Activated T-cell treated with anti-CD3 and anti-CD28 coated beads, Interleukin-2, amount 50 U/mL, for 4 hours (primary cell): ENCODE measurements at regions not wholly inside any gene's neighbourhood (a gene's known extent, or its start where the extent isn't known, plus 50 kb on each side); places are given as distances from the start of the nearest gene placed in this dataset.
A peak's percentile ranks its signal among the peaks of the same experiment; 100 is the strongest.
"Not testable (repeated sequence)": the region's sequence is repeated elsewhere in the genome, so short reads cannot be mapped to it uniquely, and the experiment has no call there.

ENCODE experiments used
- ATAC-seq, 2 donors: fragments of 200-7000 bp; cut with Tn5 transposase; one replicate each; pipeline ENCODE4 v1.10.0; 2021
- DNase-seq: peaks from one replicate; pipeline ENCODE4 v3.0.0-alpha.2; 2020
- H3K27me3 Mint-ChIP-seq: one replicate; pipeline ENCODE4 v1.8.0; 2021; ENCODE audit warnings: low read depth, mixed read lengths
- H3K36me3 Mint-ChIP-seq: one replicate; pipeline ENCODE4 v1.8.0; 2022; ENCODE audit warnings: mixed read lengths; ENCODE audit not compliant: insufficient read depth
- H3K4me1 Mint-ChIP-seq: one replicate; pipeline ENCODE4 v1.8.0; 2021; ENCODE audit warnings: low read depth, mixed read lengths
- H3K4me3 Mint-ChIP-seq: one replicate; pipeline ENCODE4 v1.8.0; 2021; ENCODE audit warnings: mild to moderate bottlenecking, moderate library complexity, mixed read lengths
- H3K9me3 Mint-ChIP-seq: one replicate; pipeline ENCODE4 v1.8.0; 2021; ENCODE audit warnings: mixed read lengths

DNA sequence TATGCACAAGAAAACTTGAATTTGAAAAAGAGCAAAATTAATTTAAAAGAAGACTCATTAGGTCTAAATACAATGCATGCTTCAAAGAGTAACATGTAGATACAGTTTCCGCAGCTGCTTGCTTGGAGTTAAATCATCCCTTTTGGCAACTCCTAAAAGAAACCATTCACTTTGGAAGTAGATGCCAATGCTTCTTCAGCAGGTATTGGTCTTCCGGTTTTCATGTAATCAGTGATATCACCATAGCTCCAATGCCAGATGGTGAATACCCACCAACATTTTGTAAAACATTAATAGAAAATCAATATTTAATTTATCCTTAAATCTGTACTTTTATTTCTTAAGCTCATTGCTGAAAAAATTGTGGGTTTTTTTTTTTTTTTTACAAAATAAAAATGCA is 381.1 kb upstream of the PHF14 start:
- Mint-ChIP-seq H3K4me1 (no peaks in the 10 kb centered on the region), H3K27me3 (no peaks in the 10 kb centered on the region), H3K36me3 (no peaks in the 10 kb centered on the region), H3K4me3 (no peak overlapping the region), H3K9me3 (no peaks in the 10 kb centered on the region)
- DNase-seq (no peak), ATAC-seq (no peak)

DNA sequence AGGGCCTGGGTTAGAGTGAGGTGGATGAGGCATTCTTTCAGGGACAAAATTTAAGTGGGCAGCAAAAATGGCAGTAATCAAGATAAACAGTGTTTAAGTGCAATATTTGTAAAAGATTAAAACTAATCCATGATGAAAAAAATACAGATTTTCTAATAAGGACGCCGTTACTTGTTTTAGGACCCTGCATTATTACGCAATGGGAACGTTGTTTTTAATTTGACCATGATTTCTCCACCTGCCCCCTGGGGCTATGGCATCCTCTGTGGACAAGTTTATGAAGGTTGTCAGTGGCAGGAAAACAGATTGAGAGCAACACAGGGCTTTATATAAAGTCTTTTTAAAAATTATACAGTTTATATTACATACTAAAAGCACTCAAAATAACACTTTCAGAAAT is 380.6 kb upstream of the PHF14 start:
- H3K4me1 Mint-ChIP-seq, result no peaks in the 10 kb centered on the region
- H3K9me3 Mint-ChIP-seq, result no peaks in the 10 kb centered on the region
- H3K4me3 Mint-ChIP-seq, result no peak overlapping the region
- no peak for DNase-seq
- no peaks in the 10 kb centered on the region for H3K36me3 Mint-ChIP-seq
- no peak for ATAC-seq
- H3K27me3 Mint-ChIP-seq, result no peaks in the 10 kb centered on the region

DNA sequence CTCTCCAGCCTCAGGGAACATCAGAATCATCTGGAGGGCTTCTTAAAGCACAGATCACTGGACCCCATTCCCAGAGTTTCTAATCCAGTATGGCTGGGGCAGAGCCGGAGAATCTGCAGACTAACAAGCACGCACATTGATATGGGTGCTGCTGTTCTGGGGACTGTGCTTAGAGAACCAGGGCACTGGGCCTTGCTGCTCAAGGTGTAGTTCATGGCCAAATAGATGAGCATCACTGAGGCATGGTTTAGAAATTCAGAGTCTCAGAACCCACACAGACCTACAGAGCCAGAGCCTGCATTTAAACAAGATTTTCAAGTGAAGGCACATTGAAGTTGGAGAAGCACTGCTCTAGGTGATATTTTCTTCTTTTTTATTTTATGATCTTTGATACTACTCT is 376.8 kb upstream of the PHF14 start:
- H3K27me3 Mint-ChIP-seq, result no peaks in the 10 kb centered on the region
- no peaks in the 10 kb centered on the region for H3K9me3 Mint-ChIP-seq
- ATAC-seq, result no peak
- no peaks in the 10 kb centered on the region for H3K4me1 Mint-ChIP-seq
- no peaks in the 10 kb centered on the region for H3K36me3 Mint-ChIP-seq
- DNase-seq, result no peak
- H3K4me3 Mint-ChIP-seq, result no peak overlapping the region

DNA sequence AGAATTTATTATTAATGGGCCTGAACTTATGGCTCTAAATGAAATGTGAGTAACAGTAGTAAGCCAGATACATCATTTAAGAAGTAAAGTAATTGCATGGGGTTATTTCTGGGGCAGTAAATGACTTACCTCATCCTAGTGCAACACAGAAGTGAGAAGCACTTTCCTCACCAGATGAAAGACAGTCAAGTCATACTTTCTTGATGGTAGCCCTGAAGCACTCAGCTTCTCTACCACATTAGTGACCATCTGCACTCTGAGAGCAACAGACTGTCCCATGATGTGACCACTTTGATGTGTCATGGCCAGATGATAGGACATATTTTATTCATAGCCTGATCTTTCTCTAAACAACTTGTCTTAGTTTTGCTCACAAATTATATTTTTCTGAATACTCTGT is 369.5 kb upstream of the PHF14 start:
- ATAC-seq (no peak), DNase-seq (no peak)
- Mint-ChIP-seq H3K9me3 (no peaks in the 10 kb centered on the region), H3K4me1 (no peaks in the 10 kb centered on the region), H3K36me3 (no peaks in the 10 kb centered on the region), H3K27me3 (no peaks in the 10 kb centered on the region), H3K4me3 (no peak overlapping the region)

DNA sequence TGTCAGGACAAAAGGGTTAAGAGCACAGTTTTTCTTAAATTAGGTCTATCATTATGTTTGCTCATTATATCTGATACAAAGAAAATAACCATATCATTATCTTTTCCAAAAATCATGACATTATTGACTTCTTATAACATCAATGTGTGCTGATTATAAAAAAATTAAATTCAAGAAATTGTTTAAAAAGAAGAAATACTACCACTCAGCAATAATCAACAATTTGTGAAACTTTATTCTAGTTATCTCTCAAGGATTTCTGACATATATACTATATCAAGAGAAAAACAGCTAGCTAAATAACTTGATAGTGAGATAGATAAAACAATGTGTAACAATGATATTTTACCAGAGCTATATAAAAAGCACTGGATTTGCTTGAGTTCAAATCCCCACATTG is 360.7 kb upstream of the PHF14 start:
- ATAC-seq, result no peak
- Mint-ChIP-seq H3K4me1 (no peaks in the 10 kb centered on the region), H3K27me3 (no peaks in the 10 kb centered on the region), H3K9me3 (no peaks in the 10 kb centered on the region), H3K4me3 (no peak overlapping the region), H3K36me3 (no peaks in the 10 kb centered on the region)
- no peak for DNase-seq

DNA sequence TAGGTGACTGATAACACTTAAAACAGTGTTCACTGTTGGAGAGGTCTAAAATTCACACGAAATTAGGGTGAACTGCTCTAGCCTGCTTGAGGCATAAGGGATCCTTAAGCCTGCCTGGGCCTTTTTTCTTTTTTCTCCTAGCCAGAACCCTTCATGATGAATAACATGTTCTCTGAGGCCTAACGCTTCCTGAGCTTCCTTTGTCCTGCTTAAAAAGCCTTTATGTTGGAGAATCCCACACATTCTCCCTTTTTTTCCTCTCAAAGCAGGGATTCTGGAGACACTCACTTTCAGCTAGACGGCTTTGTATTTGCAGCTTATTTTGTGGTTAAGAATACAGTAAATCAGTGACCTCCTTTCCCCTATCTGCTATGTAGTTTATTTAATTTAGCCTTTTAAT is 354.7 kb upstream of the PHF14 start:
- Mint-ChIP-seq H3K4me3 (no peak overlapping the region), H3K36me3 (no peaks in the 10 kb centered on the region), H3K27me3 (no peaks in the 10 kb centered on the region), H3K9me3 (no peaks in the 10 kb centered on the region), H3K4me1 (no peaks in the 10 kb centered on the region)
- ATAC-seq (no peak), DNase-seq (no peak)

DNA sequence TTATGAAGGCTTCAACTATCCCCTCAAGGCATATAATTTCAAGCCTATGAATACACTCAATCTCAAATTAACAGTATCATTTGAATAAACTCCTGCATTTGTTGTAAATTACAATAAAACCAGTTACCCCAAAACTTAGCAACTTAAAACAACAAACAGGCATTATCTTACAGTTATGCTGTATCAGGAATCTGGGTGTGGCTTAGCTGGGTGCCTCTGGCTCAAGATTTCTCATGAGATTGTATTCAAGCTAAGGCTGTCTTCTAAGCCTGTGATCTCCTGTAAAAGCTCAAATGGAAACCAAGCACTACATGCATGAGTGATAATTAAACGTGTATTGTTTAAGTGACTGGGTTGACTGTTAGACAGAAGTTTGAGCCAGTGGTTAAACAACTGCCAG is 341.0 kb upstream of the PHF14 start:
- Mint-ChIP-seq H3K4me1 (no peaks in the 10 kb centered on the region), H3K27me3 (no peaks in the 10 kb centered on the region), H3K9me3 (no peaks in the 10 kb centered on the region), H3K36me3 (no peaks in the 10 kb centered on the region), H3K4me3 (no peak overlapping the region)
- no peak for ATAC-seq
- DNase-seq, result no peak

DNA sequence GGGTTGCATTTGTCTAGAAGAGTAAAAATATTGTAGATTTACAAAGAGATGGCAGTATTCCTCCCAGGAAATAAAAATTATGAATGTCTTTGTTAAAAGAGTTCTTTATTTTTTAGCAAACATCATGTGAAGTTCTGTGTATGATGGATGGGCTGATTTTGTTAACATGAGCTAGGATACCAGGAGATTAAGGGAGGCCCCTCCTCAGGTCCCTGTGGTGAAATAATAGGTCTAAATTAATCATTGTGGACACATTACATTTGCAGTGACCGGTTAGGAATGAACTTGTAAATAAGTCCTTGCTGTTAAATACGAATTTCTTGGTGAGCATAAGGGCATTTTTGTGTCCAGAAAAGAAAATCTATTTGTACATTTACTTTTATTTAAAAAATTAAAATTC is 339.4 kb upstream of the PHF14 start:
- Mint-ChIP-seq H3K27me3 (no peaks in the 10 kb centered on the region), H3K4me3 (no peak overlapping the region), H3K9me3 (no peaks in the 10 kb centered on the region), H3K36me3 (no peaks in the 10 kb centered on the region), H3K4me1 (no peaks in the 10 kb centered on the region)
- DNase-seq (no peak), ATAC-seq (no peak)

DNA sequence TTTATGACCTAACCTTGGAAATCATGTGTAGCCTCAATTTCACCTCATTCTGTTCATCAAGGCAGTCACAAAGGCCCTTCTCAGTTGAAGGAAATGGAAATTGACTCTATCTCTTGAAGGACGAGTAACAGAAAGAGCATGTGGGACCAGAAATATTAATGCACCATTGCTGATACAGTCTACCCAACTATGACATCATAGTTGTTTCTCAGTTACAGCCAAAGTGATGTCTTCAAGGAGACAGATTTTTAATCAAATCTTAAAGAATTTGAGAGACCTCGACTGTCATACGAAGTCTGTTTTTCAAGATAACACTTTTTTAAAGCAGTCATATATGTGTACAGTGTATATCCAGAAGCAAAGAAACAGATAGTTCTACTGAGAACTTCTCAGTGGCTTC is 335.7 kb upstream of the PHF14 start:
- Mint-ChIP-seq H3K4me3 (no peak overlapping the region), H3K36me3 (no peaks in the 10 kb centered on the region), H3K9me3 (no peaks in the 10 kb centered on the region), H3K27me3 (no peaks in the 10 kb centered on the region), H3K4me1 (peaks cover 4% of the 10 kb centered on the region)
- ATAC-seq, result no peak
- DNase-seq, result no peak

DNA sequence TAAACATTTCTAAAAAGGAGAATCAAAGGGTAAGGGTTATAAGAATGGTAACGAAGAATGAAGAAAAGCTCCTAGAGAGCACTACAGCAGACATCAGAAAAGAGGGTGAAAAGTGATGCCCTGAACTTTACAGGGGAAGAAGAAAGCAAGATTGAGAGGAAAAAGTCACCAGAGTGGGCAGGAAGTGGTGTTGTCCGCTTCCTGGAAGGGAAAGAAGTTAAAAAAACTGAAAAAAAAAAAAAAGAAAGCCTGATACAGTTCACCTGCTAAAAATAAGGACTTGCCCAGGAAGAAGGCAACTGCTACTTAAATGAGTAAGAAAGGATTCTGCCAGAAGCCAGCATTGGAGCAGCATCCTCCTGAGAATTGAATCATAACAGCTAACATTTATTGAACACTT is 330.1 kb upstream of the PHF14 start:
- peak overlapping the region; percentile 29 for H3K4me3 Mint-ChIP-seq
- DNase-seq (no peak), ATAC-seq (no peak)
- peaks cover 2% of the 10 kb centered on the region for H3K27me3 Mint-ChIP-seq
- H3K9me3 Mint-ChIP-seq, result no peaks in the 10 kb centered on the region
- peaks cover 17% of the 10 kb centered on the region for H3K4me1 Mint-ChIP-seq
- H3K36me3 Mint-ChIP-seq, result no peaks in the 10 kb centered on the region

DNA sequence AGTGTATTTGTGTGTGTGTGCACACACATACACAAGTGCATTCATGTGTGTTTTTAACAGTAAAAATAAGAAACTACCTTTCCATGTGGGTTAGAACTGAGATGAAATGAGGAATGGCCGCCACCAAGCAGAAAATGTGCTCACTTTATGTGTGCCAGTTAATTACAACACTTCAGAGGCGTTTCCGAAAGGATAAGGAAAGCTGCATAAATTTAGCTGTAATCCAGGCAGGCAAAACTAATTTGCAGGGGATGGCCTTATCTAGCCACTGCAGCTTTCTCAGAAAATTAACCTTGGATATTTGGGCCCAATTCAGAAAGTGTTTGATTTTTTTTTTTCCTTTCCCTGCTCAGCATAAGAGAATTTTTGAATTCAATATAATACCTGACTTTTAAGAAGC is 328.8 kb upstream of the PHF14 start:
- ATAC-seq (no peak), DNase-seq (no peak)
- H3K36me3 Mint-ChIP-seq, result no peaks in the 10 kb centered on the region
- peaks cover 2% of the 10 kb centered on the region for H3K27me3 Mint-ChIP-seq
- no peaks in the 10 kb centered on the region for H3K9me3 Mint-ChIP-seq
- peaks cover 17% of the 10 kb centered on the region for H3K4me1 Mint-ChIP-seq
- H3K4me3 Mint-ChIP-seq, result no peak overlapping the region

DNA sequence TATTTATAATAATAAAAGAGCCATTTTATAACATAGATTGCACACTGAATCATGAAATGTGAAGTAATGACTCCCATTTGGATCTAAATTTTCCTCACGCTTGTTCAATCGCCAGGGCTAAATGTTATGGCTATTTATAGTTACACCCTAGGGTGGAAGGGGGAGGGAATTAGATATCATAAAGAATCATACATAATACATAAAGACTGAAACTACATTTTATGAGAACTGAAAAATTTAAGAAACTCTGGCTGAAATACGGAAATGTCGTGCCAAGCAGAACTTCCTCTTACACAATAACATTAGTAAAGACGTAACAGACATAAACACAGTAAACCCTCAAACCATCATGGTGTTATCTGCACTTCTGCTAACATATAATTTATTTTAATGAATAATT is 327.5 kb upstream of the PHF14 start:
- DNase-seq (no peak), ATAC-seq (no peak)
- Mint-ChIP-seq H3K4me1 (peaks cover 17% of the 10 kb centered on the region), H3K4me3 (no peak overlapping the region), H3K27me3 (peaks cover 2% of the 10 kb centered on the region), H3K9me3 (no peaks in the 10 kb centered on the region), H3K36me3 (no peaks in the 10 kb centered on the region)

DNA sequence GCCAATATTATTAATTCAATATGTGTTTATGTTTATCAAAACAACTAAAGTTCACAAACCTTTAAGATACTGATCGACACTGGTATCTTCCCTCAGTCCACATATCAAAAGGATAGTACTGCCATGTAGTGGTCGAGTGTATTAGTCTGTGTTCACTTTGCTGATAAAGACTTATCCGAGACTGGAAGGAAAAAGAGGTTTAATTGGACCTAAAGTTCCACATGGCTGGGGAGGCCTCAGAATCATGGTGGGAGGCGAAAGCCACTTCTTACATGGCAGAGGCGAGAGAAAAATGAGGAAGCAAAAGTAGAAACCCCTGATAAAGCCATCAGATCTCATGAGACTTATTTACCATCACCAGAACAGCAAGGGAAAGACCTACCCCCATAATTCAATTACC is 325.4 kb upstream of the PHF14 start:
- no peaks in the 10 kb centered on the region for H3K36me3 Mint-ChIP-seq
- no peaks in the 10 kb centered on the region for H3K9me3 Mint-ChIP-seq
- H3K4me3 Mint-ChIP-seq, result no peak overlapping the region
- ATAC-seq (no peak), DNase-seq (no peak)
- H3K27me3 Mint-ChIP-seq, result peaks cover 2% of the 10 kb centered on the region
- H3K4me1 Mint-ChIP-seq, result peaks cover 10% of the 10 kb centered on the region

DNA sequence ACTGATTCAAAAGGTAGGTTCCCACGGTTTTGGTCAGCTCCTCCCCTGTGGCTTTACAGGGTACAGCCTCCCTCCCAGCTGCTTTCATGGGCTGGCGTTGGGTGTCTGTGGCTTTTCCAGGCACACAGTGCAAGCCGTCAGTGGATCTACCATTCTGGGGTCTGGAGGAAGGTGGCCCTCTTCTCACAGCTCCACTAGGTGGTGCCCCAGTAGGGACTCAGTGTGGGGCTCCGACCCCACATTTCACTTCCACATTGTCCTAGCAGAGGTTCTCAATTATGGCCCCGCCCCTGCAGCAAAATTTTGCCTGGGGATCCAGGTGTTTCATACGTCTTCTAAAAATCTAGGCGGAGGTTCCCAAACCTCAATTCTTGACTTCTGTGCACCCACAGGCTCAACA is 324.6 kb upstream of the PHF14 start:
- H3K27me3 Mint-ChIP-seq, H3K36me3 Mint-ChIP-seq, H3K9me3 Mint-ChIP-seq, ATAC-seq, H3K4me3 Mint-ChIP-seq, DNase-seq, H3K4me1 Mint-ChIP-seq: not testable (repeated sequence)

DNA sequence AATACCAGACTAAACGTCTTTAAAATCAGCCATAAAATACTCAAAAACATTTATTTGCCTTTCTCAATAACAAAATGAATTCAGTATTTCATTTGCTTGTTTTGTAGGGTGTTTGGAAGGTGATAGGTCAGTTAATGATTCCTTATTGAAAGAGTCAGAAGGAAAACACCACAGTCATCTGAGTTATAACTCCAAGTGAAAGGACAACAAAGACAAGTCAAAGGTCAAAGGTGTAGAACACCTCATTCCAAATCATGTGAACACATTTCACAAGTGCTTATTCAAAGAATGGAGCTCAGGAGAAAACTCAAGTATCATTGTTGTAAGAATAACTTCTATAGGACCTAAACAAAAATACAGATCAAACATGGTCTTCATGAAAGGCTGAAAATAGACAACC is 318.6 kb upstream of the PHF14 start:
- no peaks in the 10 kb centered on the region for H3K27me3 Mint-ChIP-seq
- no peaks in the 10 kb centered on the region for H3K9me3 Mint-ChIP-seq
- DNase-seq (no peak), ATAC-seq (no peak)
- H3K36me3 Mint-ChIP-seq, result no peaks in the 10 kb centered on the region
- H3K4me3 Mint-ChIP-seq, result no peak overlapping the region
- no peaks in the 10 kb centered on the region for H3K4me1 Mint-ChIP-seq

DNA sequence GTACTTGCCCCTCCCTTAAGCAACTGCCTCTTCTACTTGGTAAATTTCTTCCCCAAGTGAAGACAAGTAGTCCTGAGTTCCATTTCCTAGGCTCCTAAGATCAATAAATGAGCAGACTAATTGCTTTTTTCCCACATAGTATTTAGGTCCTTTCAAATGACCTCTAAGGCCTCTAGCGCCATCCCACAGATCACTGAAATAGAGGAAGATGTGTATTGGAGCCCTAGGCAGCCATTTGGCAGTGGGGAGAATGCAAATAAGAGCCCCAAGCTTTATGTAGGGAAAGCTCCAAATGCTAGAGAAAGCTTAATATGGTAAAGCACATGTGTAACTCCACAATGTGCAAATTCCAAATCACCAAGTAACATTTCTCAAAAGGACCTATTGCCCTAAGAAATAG is 316.5 kb upstream of the PHF14 start:
- no peak for ATAC-seq
- H3K9me3 Mint-ChIP-seq, result no peaks in the 10 kb centered on the region
- no peaks in the 10 kb centered on the region for H3K27me3 Mint-ChIP-seq
- no peaks in the 10 kb centered on the region for H3K36me3 Mint-ChIP-seq
- no peaks in the 10 kb centered on the region for H3K4me1 Mint-ChIP-seq
- no peak for DNase-seq
- H3K4me3 Mint-ChIP-seq, result no peak overlapping the region
